HEK293 (cell line): ENCODE measurements at regions not wholly inside any gene's neighbourhood (a gene's known extent, or its start where the extent isn't known, plus 50 kb on each side); places are given as distances from the start of the nearest gene placed in this dataset.

Experiments
- BCL11A ChIP-seq: fragments of 450-650 bp; formaldehyde crosslinking; IDR thresholded peaks from 2 replicates; pipeline ENCODE4 v1.5.1; 2016; ENCODE audit warnings: low read depth, missing biosample characterization, missing genetic modification characterization
- HIC1 ChIP-seq: fragments of 450-650 bp; formaldehyde crosslinking; IDR thresholded peaks from 2 replicates; pipeline ENCODE4 v1.5.1; 2016; ENCODE audit warnings: missing biosample characterization, missing genetic modification characterization
- HOXD13 ChIP-seq: sonication (generic); formaldehyde crosslinking; IDR thresholded peaks from 2 replicates; pipeline ENCODE4 v1.8.0; 2022; ENCODE audit warnings: missing genetic modification reagents, borderline replicate concordance
- KLF10 ChIP-seq: fragments of 450-650 bp; IDR thresholded peaks from 2 replicates; pipeline ENCODE4 v1.5.1; 2018; ENCODE audit warnings: missing biosample characterization, mild to moderate bottlenecking, missing genetic modification characterization
- KLF7 ChIP-seq: fragments of 450-650 bp; formaldehyde crosslinking; IDR thresholded peaks from 2 replicates; pipeline ENCODE4 v1.5.1; 2016; ENCODE audit warnings: missing biosample characterization, missing genetic modification characterization, borderline replicate concordance
- OSR2 ChIP-seq: fragments of 450-650 bp; formaldehyde crosslinking; IDR thresholded peaks from 2 replicates; pipeline ENCODE4 v1.5.1; 2016; ENCODE audit warnings: missing biosample characterization, missing genetic modification characterization
- TCF7L2 ChIP-seq: IDR thresholded peaks from 2 replicates; pipeline ENCODE4 v1.6.1; 2011; ENCODE audit warnings: low read depth, mild to moderate bottlenecking, inconsistent platforms, low read length, moderate library complexity, borderline replicate concordance
- TRIM28 ChIP-seq: IDR thresholded peaks from 2 replicates; pipeline ENCODE4 v1.6.1; 2011; ENCODE audit warnings: low read length, control low read depth, borderline replicate concordance
- WT1 ChIP-seq: fragments of 450-650 bp; formaldehyde crosslinking; IDR thresholded peaks from 2 replicates; pipeline ENCODE4 v1.5.1; 2016; ENCODE audit warnings: missing biosample characterization, missing genetic modification characterization
- ZBTB10 ChIP-seq: fragments of 450-650 bp; formaldehyde crosslinking; IDR thresholded peaks from 2 replicates; pipeline ENCODE4 v1.5.1; 2016; ENCODE audit warnings: missing biosample characterization, missing genetic modification characterization
- ZBTB7A ChIP-seq: fragments of 450-650 bp; formaldehyde crosslinking; IDR thresholded peaks from 2 replicates; pipeline ENCODE4 v1.5.1; 2016; ENCODE audit warnings: low read depth, missing biosample characterization, missing genetic modification characterization
- ZEB2 ChIP-seq: fragments of 450-650 bp; formaldehyde crosslinking; IDR thresholded peaks from 2 replicates; pipeline ENCODE4 v1.5.1; 2016; ENCODE audit warnings: missing biosample characterization, missing genetic modification characterization
- ZFHX2 ChIP-seq: fragments of 450-650 bp; formaldehyde crosslinking; conservative IDR thresholded peaks from 2 replicates; pipeline ENCODE4 v1.5.1; 2016; ENCODE audit warnings: missing biosample characterization, missing genetic modification characterization
- ZFP3 ChIP-seq: fragments of 450-650 bp; formaldehyde crosslinking; IDR thresholded peaks from 2 replicates; pipeline ENCODE4 v1.5.1; 2016; ENCODE audit warnings: low read depth, missing biosample characterization, missing genetic modification characterization
- ZFP41 ChIP-seq: fragments of 450-650 bp; formaldehyde crosslinking; IDR thresholded peaks from 2 replicates; pipeline ENCODE4 v1.5.1; 2016; ENCODE audit warnings: missing biosample characterization, missing genetic modification characterization, borderline replicate concordance
- ZIC2 ChIP-seq: fragments of 450-650 bp; formaldehyde crosslinking; IDR thresholded peaks from 2 replicates; pipeline ENCODE4 v1.5.1; 2016; ENCODE audit warnings: missing biosample characterization, missing genetic modification characterization
- ZNF157 ChIP-seq: fragments of 450-650 bp; formaldehyde crosslinking; IDR thresholded peaks from 2 replicates; pipeline ENCODE4 v1.5.1; 2016; ENCODE audit warnings: missing biosample characterization, missing genetic modification characterization
- ZNF18 ChIP-seq: fragments of 450-650 bp; formaldehyde crosslinking; IDR thresholded peaks from 2 replicates; pipeline ENCODE4 v1.5.1; 2016; ENCODE audit warnings: missing biosample characterization, missing genetic modification characterization
- ZNF19 ChIP-seq: fragments of 450-650 bp; formaldehyde crosslinking; IDR thresholded peaks from 2 replicates; pipeline ENCODE4; 2016; ENCODE audit warnings: missing biosample characterization, missing genetic modification characterization, low read depth
- ZNF24 ChIP-seq: fragments of 450-650 bp; formaldehyde crosslinking; IDR thresholded peaks from 2 replicates; pipeline ENCODE4 v1.5.1; 2016; ENCODE audit warnings: missing biosample characterization, missing genetic modification characterization
- ZNF302 ChIP-seq: fragments of 450-650 bp; formaldehyde crosslinking; IDR thresholded peaks from 2 replicates; pipeline ENCODE4 v1.5.1; 2016; ENCODE audit warnings: missing biosample characterization, missing genetic modification characterization, low read depth
- ZNF362 ChIP-seq: fragments of 450-650 bp; formaldehyde crosslinking; IDR thresholded peaks from 2 replicates; pipeline ENCODE4 v1.5.1; 2016; ENCODE audit warnings: missing biosample characterization, missing genetic modification characterization
- ZNF394 ChIP-seq: fragments of 450-650 bp; formaldehyde crosslinking; IDR thresholded peaks from 2 replicates; pipeline ENCODE4 v1.5.1; 2016; ENCODE audit warnings: missing biosample characterization, missing genetic modification characterization, mild to moderate bottlenecking, moderate library complexity, borderline replicate concordance
- ZNF426 ChIP-seq: fragments of 450-650 bp; formaldehyde crosslinking; IDR thresholded peaks from 2 replicates; pipeline ENCODE4 v1.5.1; 2017; ENCODE audit warnings: missing biosample characterization, missing genetic modification characterization, mild to moderate bottlenecking, inconsistent platforms, moderate library complexity
- ZNF510 ChIP-seq: fragments of 450-650 bp; formaldehyde crosslinking; IDR thresholded peaks from 2 replicates; pipeline ENCODE4 v1.5.1; 2018; ENCODE audit warnings: mild to moderate bottlenecking, missing genetic modification characterization, missing biosample characterization; ENCODE audit not compliant: insufficient replicate concordance
- ZNF580 ChIP-seq: fragments of 450-650 bp; formaldehyde crosslinking; IDR thresholded peaks from 2 replicates; pipeline ENCODE4 v1.5.1; 2016; ENCODE audit warnings: missing biosample characterization, missing genetic modification characterization
- ZNF626 ChIP-seq: fragments of 450-650 bp; sonication (Bioruptor Pico); formaldehyde crosslinking; IDR thresholded peaks from 2 replicates; pipeline ENCODE4 v1.5.1; 2018; ENCODE audit warnings: missing biosample characterization, missing genetic modification characterization, inconsistent platforms
- ZNF654 ChIP-seq: fragments of 450-650 bp; formaldehyde crosslinking; IDR thresholded peaks from 2 replicates; pipeline ENCODE4 v1.5.1; 2016; ENCODE audit warnings: low read depth, missing biosample characterization, missing genetic modification characterization
- ZNF658 ChIP-seq: fragments of 450-650 bp; formaldehyde crosslinking; IDR thresholded peaks from 2 replicates; pipeline ENCODE4; 2016; ENCODE audit warnings: missing biosample characterization, missing genetic modification characterization
- ZNF701 ChIP-seq: fragments of 450-650 bp; formaldehyde crosslinking; IDR thresholded peaks from 2 replicates; pipeline ENCODE4 v1.5.1; 2016; ENCODE audit warnings: missing biosample characterization, missing genetic modification characterization
- ZNF777 ChIP-seq: fragments of 450-650 bp; formaldehyde crosslinking; IDR thresholded peaks from 2 replicates; pipeline ENCODE4 v1.5.1; 2017; ENCODE audit warnings: missing biosample characterization, missing genetic modification characterization, borderline replicate concordance
- ZNF792 ChIP-seq: fragments of 450-650 bp; formaldehyde crosslinking; IDR thresholded peaks from 2 replicates; pipeline ENCODE4 v1.5.1; 2016; ENCODE audit warnings: missing biosample characterization, missing genetic modification characterization
- ZSCAN18 ChIP-seq: fragments of 450-650 bp; formaldehyde crosslinking; IDR thresholded peaks from 2 replicates; pipeline ENCODE4 v1.5.1; 2016; ENCODE audit warnings: missing biosample characterization, missing genetic modification characterization

GRCh38 chr6:93105017-93105416 is 314.3 kb downstream of the EPHA7 start (continued):
- 0 out of 2 replicates have a peak, but pooled peaks have one; percentile 9 for TF ChIP-seq ZNF580 (tag by site-specific recombination)
- no peak for TF ChIP-seq ZFP41 (tag by site-specific recombination)
- TF ChIP-seq ZIC2 (tag by site-specific recombination), result no peak
- TF ChIP-seq ZBTB10, result no peak
- no peak for TF ChIP-seq ZNF701 (tag by site-specific recombination)
- no peak for TF ChIP-seq ZNF658 (tag by site-specific recombination)
- TF ChIP-seq TRIM28, result peak; percentile 97
- TF ChIP-seq ZFHX2 (tag by site-specific recombination), result no peak
- TF ChIP-seq ZNF792 (tag by site-specific recombination), result no peak
- TF ChIP-seq OSR2, result peak; percentile 32; the same call in 1 of the 2 replicates
- peak; percentile 81 for TF ChIP-seq TCF7L2
- TF ChIP-seq ZNF302 (tag by site-specific recombination), result no peak
- TF ChIP-seq ZNF777 (tag by site-specific recombination), result no peak
- no peak for TF ChIP-seq ZFP3 (tag by site-specific recombination)
- TF ChIP-seq ZNF19, result no peak
- TF ChIP-seq ZNF362 (tag by site-specific recombination), result no peak
- TF ChIP-seq KLF7 (tag by site-specific recombination), result no peak
- no peak for TF ChIP-seq HIC1 (tag by site-specific recombination)
- peak; percentile 83 for TF ChIP-seq ZNF18 (tag by site-specific recombination)
- TF ChIP-seq BCL11A (tag by site-specific recombination), result no peak
- TF ChIP-seq ZNF24, result no peak
- no peak for TF ChIP-seq ZNF510 (tag by site-specific recombination)
- TF ChIP-seq ZNF626 (tag by site-specific recombination), result no peak
- TF ChIP-seq ZNF394, result no peak
- no peak for TF ChIP-seq ZBTB7A (tag by site-specific recombination)
- TF ChIP-seq ZNF157 (tag by site-specific recombination), result no peak
- no peak for TF ChIP-seq ZSCAN18 (tag by site-specific recombination)
- no peak for TF ChIP-seq ZNF654 (tag by site-specific recombination)
- peak; percentile 42; the same call in 1 of the 2 replicates for TF ChIP-seq KLF10 (tag by site-specific recombination)
- no peak for TF ChIP-seq ZNF426
- peak; percentile 67 for TF ChIP-seq ZEB2 (tag by site-specific recombination)
- TF ChIP-seq WT1 (tag by site-specific recombination), result peak; percentile 70
- peak; percentile 42; the same call in 1 of the 2 replicates for TF ChIP-seq HOXD13 (CRISPR knock-in tag)
